ENCODE measurements at regions not wholly inside any gene's neighbourhood (a gene's known extent, or its start where the extent isn't known, plus 50 kb on each side); places are given as distances from the start of the nearest gene placed in this dataset.

DNA sequence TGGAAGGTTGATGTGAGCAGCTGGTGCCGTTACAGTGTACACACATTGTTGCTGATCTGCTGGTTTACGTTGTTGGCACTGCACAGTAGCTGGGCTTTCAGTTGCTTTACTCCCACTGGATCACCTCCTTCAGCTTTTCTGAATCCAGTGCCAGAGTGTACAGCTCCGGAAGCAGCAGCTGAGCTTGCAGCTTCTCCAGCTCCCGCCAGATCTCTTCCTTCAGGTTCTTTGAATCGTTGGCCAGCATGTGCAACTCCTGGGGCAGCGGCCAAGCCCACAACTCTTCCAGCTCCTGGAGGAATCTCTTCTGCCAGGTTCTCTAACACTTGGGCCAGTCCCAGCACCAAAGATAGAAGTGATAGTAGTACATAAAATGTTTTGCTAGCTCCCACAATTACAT, 149.7 kb upstream of the RRP15 start:
- TF ChIP-seq, protein P1, sequence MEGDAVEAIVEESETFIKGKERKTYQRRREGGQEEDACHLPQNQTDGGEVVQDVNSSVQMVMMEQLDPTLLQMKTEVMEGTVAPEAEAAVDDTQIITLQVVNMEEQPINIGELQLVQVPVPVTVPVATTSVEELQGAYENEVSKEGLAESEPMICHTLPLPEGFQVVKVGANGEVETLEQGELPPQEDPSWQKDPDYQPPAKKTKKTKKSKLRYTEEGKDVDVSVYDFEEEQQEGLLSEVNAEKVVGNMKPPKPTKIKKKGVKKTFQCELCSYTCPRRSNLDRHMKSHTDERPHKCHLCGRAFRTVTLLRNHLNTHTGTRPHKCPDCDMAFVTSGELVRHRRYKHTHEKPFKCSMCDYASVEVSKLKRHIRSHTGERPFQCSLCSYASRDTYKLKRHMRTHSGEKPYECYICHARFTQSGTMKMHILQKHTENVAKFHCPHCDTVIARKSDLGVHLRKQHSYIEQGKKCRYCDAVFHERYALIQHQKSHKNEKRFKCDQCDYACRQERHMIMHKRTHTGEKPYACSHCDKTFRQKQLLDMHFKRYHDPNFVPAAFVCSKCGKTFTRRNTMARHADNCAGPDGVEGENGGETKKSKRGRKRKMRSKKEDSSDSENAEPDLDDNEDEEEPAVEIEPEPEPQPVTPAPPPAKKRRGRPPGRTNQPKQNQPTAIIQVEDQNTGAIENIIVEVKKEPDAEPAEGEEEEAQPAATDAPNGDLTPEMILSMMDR (conservative IDR thresholded peaks at IDR 0.05; ENCODE audit: low read length) = no peak
- no peak for TF ChIP-seq EZH2phosphoT487 (IDR thresholded peaks at IDR 0.05; ENCODE audit: borderline replicate concordance, low read depth, low read length)
